Ishikawa (cell line): ENCODE measurements at regions not wholly inside any gene's neighbourhood (a gene's known extent, or its start where the extent isn't known, plus 50 kb on each side); places are given as distances from the start of the nearest gene placed in this dataset.

ENCODE experiments used
- CREB1 ChIP-seq: IDR thresholded peaks from 2 replicates; pipeline ENCODE4 v1.6.1; 2012; ENCODE audit warnings: low read depth
- EGR1 ChIP-seq: IDR thresholded peaks from 2 replicates; pipeline ENCODE4 v1.6.1; 2012

DNA sequence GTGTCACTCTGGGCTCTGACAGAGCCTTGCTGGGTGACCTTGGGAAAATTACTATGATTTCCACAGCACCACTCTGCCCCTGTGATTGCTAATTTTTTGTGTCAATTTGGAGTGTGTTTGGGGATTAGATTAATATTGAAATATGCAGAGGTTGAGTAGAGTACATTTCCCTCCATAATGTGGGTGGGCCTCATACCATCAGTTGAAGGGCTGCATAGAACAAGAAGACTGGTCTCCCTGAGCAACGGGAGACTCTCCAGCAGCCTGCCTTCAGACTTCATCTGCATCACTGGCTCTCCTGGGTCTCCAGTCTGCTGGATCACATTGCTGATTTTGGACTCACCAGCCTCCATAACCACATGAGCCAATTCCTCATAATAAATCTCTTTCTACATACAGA, 313.7 kb downstream of the TNS1 start:
- TF ChIP-seq EGR1 (no peak), CREB1 (no peak)
